Loucy (cell line): ENCODE measurements at regions not wholly inside any gene's neighbourhood (a gene's known extent, or its start where the extent isn't known, plus 50 kb on each side); places are given as distances from the start of the nearest gene placed in this dataset.

Source experiments
- EZH2phosphoT487 ChIP-seq: fragments of 200-600 bp; IDR thresholded peaks from 2 replicates; pipeline ENCODE4 v1.6.1; 2018; ENCODE audit warnings: antibody characterized with exemption, mild to moderate bottlenecking, moderate library complexity, borderline replicate concordance
- TF ChIP-seq, protein P1 (sequence below): fragments of 200-600 bp; sonication (generic); conservative IDR thresholded peaks from 2 replicates; pipeline ENCODE4 v1.5.1; 2014; ENCODE audit warnings: mild to moderate bottlenecking, antibody characterized with exemption, low read length

DNA sequence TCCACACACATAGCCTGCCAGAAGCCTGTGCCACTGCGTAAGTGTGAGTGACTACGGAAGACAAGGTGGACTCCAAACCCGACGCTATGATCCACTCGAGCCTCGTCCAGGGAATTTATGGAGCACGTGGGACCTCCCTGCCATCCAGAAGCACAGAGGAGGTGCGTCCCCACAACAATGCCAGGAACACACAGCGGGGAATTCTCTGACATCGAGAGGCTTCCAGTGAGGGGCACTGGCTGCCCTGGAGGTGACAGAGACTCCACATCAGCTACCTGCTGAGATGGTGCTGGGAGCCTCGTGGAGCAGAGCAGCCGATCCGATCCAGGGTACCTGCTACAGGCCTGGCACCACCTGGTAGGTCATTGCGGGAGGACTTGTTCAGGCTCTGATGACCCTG is 72.2 kb upstream of the INSIG1 start:
- TF ChIP-seq, protein P1, sequence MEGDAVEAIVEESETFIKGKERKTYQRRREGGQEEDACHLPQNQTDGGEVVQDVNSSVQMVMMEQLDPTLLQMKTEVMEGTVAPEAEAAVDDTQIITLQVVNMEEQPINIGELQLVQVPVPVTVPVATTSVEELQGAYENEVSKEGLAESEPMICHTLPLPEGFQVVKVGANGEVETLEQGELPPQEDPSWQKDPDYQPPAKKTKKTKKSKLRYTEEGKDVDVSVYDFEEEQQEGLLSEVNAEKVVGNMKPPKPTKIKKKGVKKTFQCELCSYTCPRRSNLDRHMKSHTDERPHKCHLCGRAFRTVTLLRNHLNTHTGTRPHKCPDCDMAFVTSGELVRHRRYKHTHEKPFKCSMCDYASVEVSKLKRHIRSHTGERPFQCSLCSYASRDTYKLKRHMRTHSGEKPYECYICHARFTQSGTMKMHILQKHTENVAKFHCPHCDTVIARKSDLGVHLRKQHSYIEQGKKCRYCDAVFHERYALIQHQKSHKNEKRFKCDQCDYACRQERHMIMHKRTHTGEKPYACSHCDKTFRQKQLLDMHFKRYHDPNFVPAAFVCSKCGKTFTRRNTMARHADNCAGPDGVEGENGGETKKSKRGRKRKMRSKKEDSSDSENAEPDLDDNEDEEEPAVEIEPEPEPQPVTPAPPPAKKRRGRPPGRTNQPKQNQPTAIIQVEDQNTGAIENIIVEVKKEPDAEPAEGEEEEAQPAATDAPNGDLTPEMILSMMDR = no peak
- TF ChIP-seq EZH2phosphoT487 = no peak
